ENCODE measurements at regions not wholly inside any gene's neighbourhood (a gene's known extent, or its start where the extent isn't known, plus 50 kb on each side); places are given as distances from the start of the nearest gene placed in this dataset.

- DNase-seq (ENCODE audit: low spot score) = no peak
These were observed 128.7 kb upstream of the ATP6AP2 start for GRCh38 chrX:40452031-40452430.

GRCh38 chrX:40449956-40450706, 130.6 kb upstream of the ATP6AP2 start:
- DNase-seq (ENCODE audit: low spot score) = no peak

- no peak for DNase-seq (ENCODE audit: low spot score)
These were observed 131.4 kb upstream of the ATP6AP2 start for GRCh38 chrX:40449396-40449795.

- no peak for DNase-seq (ENCODE audit: low spot score)
These were observed 132.0 kb upstream of the ATP6AP2 start for GRCh38 chrX:40448793-40449192.

GRCh38 chrX:40446921-40447320, 133.8 kb upstream of the ATP6AP2 start:
- no peak for DNase-seq (ENCODE audit: low spot score)

GRCh38 chrX:40445691-40446090, 135.1 kb upstream of the ATP6AP2 start:
- no peak for DNase-seq (ENCODE audit: low spot score)

- DNase-seq (ENCODE audit: low spot score) = no peak
These were observed 135.8 kb upstream of the ATP6AP2 start for GRCh38 chrX:40444798-40445496.

GRCh38 chrX:40444133-40444532, 136.6 kb upstream of the ATP6AP2 start:
- no peak for DNase-seq (ENCODE audit: low spot score)

GRCh38 chrX:40440866-40441265, 139.9 kb upstream of the ATP6AP2 start:
- DNase-seq (ENCODE audit: low spot score) = no peak

GRCh38 chrX:40439625-40440532, 140.9 kb upstream of the ATP6AP2 start:
- DNase-seq (ENCODE audit: low spot score) = no peak

GRCh38 chrX:40437348-40437747, 143.4 kb upstream of the ATP6AP2 start:
- no peak for DNase-seq (ENCODE audit: low spot score)

- no peak for DNase-seq (ENCODE audit: low spot score)
These were observed 145.8 kb upstream of the ATP6AP2 start for GRCh38 chrX:40434947-40435346.

- DNase-seq (ENCODE audit: low spot score) = no peak
These were observed 146.3 kb upstream of the ATP6AP2 start for GRCh38 chrX:40434443-40434842.

- DNase-seq (ENCODE audit: low spot score) = no peak
These were observed 147.6 kb upstream of the ATP6AP2 start for GRCh38 chrX:40433160-40433559.

GRCh38 chrX:40424259-40424658, 156.5 kb upstream of the ATP6AP2 start:
- DNase-seq (ENCODE audit: low spot score) = no peak

GRCh38 chrX:40423299-40423698, 157.5 kb upstream of the ATP6AP2 start:
- no peak for DNase-seq (ENCODE audit: low spot score)

GRCh38 chrX:40422021-40422420, 158.7 kb upstream of the ATP6AP2 start:
- DNase-seq (ENCODE audit: low spot score) = no peak

- no peak for DNase-seq (ENCODE audit: low spot score)
These were observed 159.7 kb upstream of the ATP6AP2 start for GRCh38 chrX:40420899-40421729.

- no peak for DNase-seq (ENCODE audit: low spot score)
These were observed 162.0 kb upstream of the ATP6AP2 start for GRCh38 chrX:40418813-40419195.

GRCh38 chrX:40418146-40418812, 162.5 kb upstream of the ATP6AP2 start:
- DNase-seq (ENCODE audit: low spot score) = no peak

- no peak for DNase-seq (ENCODE audit: low spot score)
These were observed 165.1 kb upstream of the ATP6AP2 start for GRCh38 chrX:40415675-40416074.

Measured in RKO (cell line).